Activated naive CD4-positive, alpha-beta T cell treated with anti-CD3 and anti-CD28 coated beads, Interleukin-2, amount 10 ng/mL, durations not matched to agents 7 days and 5 days (primary cell): ENCODE measurements at regions not wholly inside any gene's neighbourhood (a gene's known extent, or its start where the extent isn't known, plus 50 kb on each side); places are given as distances from the start of the nearest gene placed in this dataset.
"Not testable (repeated sequence)": the region's sequence is repeated elsewhere in the genome, so short reads cannot be mapped to it uniquely, and the experiment has no call there.

ENCODE experiments used
- CTCF ChIA-PET: fragments of 350-600 bp; sonication (Branson Sonifier 250); formaldehyde crosslinking; loops from one replicate; lab custom pipeline; 2021; ENCODE audit warnings: antibody characterized with exemption; lab: Charles Lee
- DNase-seq: peaks from one replicate; pipeline ENCODE4 v3.0.0-alpha.2; 2020
- H3K27ac Mint-ChIP-seq: one replicate; pipeline ENCODE4 v1.8.0; 2021; ENCODE audit warnings: mild to moderate bottlenecking, moderate library complexity, mixed read lengths
- H3K27me3 Mint-ChIP-seq: one replicate; pipeline ENCODE4 v1.8.0; 2021; ENCODE audit warnings: mild to moderate bottlenecking, mixed read lengths
- H3K36me3 Mint-ChIP-seq: one replicate; pipeline ENCODE4 v1.8.0; 2021; ENCODE audit warnings: mixed read lengths
- H3K4me1 Mint-ChIP-seq: one replicate; pipeline ENCODE4 v1.8.0; 2021; ENCODE audit warnings: mixed read lengths
- H3K4me3 Mint-ChIP-seq: one replicate; pipeline ENCODE4 v1.8.0; 2021; ENCODE audit warnings: mild to moderate bottlenecking, moderate library complexity, mixed read lengths
- H3K9me3 Mint-ChIP-seq: one replicate; pipeline ENCODE4 v1.8.0; 2021; ENCODE audit warnings: mixed read lengths

DNA sequence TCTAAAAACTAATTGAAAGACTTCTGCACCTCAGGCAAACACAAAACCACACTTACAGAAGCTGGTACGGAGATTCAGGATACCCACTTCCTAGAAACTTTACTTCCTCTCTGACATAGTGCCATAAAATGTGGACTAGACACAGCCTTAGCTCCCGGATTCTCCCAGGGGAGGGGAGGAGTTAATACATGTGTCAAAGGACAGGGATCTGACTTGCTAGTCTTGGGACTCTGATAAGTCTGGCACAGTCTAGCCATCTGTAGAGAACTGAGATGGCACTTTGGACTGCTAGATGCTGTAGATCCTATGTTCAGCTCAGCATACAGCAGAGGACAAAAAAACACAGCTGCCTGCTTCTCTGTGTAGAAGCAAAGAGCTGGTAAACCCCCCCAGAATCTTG is 769.8 kb upstream of the MIR17HG start:
- H3K27me3 Mint-ChIP-seq = no peaks in the 10 kb centered on the region
- H3K36me3 Mint-ChIP-seq = no peaks in the 10 kb centered on the region
- no peak for DNase-seq
- H3K27ac Mint-ChIP-seq = no peak overlapping the region
- peaks cover 3% of the 10 kb centered on the region for H3K9me3 Mint-ChIP-seq
- no peaks in the 10 kb centered on the region for H3K4me1 Mint-ChIP-seq
- CTCF ChIA-PET = no interaction called here
- H3K4me3 Mint-ChIP-seq = no peak overlapping the region

DNA sequence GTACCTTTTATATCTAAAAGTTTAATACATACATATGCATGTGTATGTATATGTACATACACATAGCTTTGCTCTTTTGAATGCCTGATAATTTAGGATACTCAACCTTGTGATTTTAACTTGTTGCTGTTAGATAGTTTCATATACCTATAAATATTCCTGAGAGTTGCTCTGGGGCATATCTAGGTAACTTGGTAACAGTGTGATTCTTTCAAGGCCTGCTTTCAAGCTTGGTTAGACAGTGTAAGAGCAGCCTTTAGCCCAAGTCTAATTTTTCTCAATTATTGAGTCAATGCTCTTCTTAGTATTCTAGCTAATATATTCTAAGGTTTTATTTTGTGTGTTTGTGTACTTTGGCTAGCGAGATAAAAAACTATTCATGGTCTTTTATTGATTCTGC is 762.1 kb upstream of the MIR17HG start:
- no peak for DNase-seq
- Mint-ChIP-seq H3K9me3 (no peaks in the 10 kb centered on the region), H3K4me1 (no peaks in the 10 kb centered on the region), H3K27ac (no peak overlapping the region), H3K4me3 (no peak overlapping the region), H3K36me3 (no peaks in the 10 kb centered on the region), H3K27me3 (no peaks in the 10 kb centered on the region)
- CTCF ChIA-PET = no interaction called here

DNA sequence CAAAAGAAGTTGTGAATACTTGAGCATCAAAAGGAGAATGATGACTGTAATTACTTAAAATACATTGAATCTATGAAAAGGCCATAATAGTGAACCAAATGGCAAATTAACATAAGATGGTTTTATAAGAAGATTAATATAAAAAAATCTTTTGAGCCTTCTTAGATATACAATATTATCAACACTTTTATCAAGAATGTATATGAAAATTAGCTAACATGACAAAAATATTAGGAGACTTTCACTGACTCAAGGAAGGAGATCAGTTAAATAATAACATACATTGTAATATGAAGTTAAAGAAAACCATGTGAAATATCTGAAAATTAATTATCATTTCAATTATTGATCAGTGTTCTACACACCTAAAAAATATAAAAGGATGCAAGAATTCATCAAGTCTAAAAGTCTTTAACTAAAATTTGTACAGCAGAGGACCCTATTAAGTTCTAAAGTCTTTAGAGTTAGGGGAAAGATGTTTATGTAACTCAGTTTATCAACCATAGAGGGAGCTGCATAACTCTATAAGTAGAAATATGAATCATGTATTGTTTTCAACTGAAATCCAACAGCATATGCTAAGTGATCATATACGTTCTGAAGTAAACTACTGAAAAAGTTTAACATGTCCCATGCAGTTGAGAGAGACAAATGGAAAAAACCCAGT is 756.1 kb upstream of the MIR17HG start:
- DNase-seq = no peak

DNA sequence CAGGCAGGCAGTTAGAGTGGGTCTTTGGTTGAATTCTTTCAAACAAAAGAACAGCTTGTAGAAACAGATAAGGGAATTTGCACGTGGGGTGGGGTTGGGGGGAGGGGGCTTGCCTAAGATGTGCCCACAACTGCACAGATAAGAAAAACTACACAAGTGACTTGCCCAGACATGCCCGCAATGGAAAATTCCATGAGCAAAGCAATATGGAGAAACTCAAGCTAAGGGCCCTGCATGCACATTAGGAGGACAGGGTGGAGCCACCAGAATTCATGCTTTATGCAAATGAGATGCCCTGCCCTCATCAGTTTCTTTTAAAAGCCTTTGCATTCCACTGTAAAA is 755.6 kb upstream of the MIR17HG start:
- Mint-ChIP-seq H3K4me1 (no peaks in the 10 kb centered on the region), H3K36me3 (no peaks in the 10 kb centered on the region), H3K9me3 (no peaks in the 10 kb centered on the region), H3K4me3 (no peak overlapping the region), H3K27ac (no peak overlapping the region), H3K27me3 (no peaks in the 10 kb centered on the region)
- DNase-seq = no peak
- CTCF ChIA-PET = no interaction called here

More for the DNA sequence above, 756.1 kb upstream of the MIR17HG start:
- H3K4me1 Mint-ChIP-seq = no peaks in the 10 kb centered on the region
- no peaks in the 10 kb centered on the region for H3K27me3 Mint-ChIP-seq
- H3K4me3 Mint-ChIP-seq = no peak overlapping the region
- H3K36me3 Mint-ChIP-seq = no peaks in the 10 kb centered on the region
- H3K27ac Mint-ChIP-seq = no peak overlapping the region
- CTCF ChIA-PET = no interaction called here
- H3K9me3 Mint-ChIP-seq = no peaks in the 10 kb centered on the region

DNA sequence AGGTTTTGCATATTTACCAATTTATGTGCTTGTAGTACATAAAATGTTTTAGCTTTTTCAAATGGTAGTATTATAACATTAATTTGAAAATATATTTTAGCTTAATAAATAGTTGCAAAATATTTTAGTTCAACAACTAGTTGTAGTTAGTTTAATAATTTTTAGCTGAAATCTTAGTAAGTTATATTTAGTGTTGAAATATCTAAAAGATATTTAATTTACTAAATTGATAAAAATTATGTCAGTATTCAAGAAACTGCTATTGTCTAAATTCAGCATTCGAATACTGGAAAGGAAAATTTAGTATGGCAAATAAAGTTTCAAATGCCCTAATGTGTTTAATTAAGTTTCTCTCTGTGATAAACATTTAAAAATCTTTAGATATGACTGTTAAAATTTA is 754.5 kb upstream of the MIR17HG start:
- H3K4me3 Mint-ChIP-seq = no peak overlapping the region
- DNase-seq = no peak
- no peaks in the 10 kb centered on the region for H3K27me3 Mint-ChIP-seq
- H3K9me3 Mint-ChIP-seq = no peaks in the 10 kb centered on the region
- H3K27ac Mint-ChIP-seq = no peak overlapping the region
- H3K4me1 Mint-ChIP-seq = no peaks in the 10 kb centered on the region
- CTCF ChIA-PET = no interaction called here
- no peaks in the 10 kb centered on the region for H3K36me3 Mint-ChIP-seq

DNA sequence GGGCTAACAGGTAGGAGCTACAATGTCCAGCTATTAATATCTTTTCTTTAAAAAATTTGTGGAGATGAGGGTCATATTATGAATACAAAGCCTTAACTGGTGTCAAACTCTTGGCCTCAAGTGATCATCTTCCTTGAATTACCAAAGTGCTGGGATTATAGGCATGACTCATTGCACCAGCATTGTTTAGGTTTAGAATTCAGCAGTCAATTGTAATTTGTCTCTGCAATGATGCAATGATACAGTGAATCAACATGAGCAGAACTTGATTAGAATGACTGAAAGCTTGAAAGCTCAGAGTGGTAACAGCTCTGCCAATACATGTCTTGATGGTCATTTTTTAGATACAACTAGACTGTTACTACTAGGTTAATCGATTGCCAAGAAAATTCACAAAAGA is 752.8 kb upstream of the MIR17HG start:
- no peaks in the 10 kb centered on the region for H3K4me1 Mint-ChIP-seq
- H3K4me3 Mint-ChIP-seq = no peak overlapping the region

DNA sequence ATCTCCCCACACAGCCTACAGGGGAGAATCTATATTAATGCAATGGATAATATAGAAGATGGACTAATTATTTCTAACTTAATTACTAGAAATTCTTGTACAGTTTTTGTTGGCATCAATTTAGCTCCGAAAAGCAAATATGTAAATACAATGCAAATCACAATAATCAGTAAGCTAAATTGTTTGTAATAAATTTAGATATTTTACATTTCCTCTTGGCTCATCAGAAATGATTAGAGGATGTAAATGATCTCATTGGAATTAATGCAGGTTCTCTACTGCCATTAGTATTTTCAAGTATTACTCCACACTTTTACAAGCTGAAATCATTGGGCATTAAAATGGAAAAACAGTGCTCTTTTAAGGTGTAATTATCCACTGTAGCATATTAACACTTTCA is 741.8 kb upstream of the MIR17HG start:
- H3K4me1 Mint-ChIP-seq = no peaks in the 10 kb centered on the region
- H3K27me3 Mint-ChIP-seq = no peaks in the 10 kb centered on the region
- CTCF ChIA-PET = no interaction called here
- no peak overlapping the region for H3K4me3 Mint-ChIP-seq
- no peak overlapping the region for H3K27ac Mint-ChIP-seq
- no peak for DNase-seq
- no peaks in the 10 kb centered on the region for H3K9me3 Mint-ChIP-seq
- no peaks in the 10 kb centered on the region for H3K36me3 Mint-ChIP-seq

More for the DNA sequence above, 752.8 kb upstream of the MIR17HG start:
- no peaks in the 10 kb centered on the region for H3K36me3 Mint-ChIP-seq
- no peak overlapping the region for H3K27ac Mint-ChIP-seq
- H3K9me3 Mint-ChIP-seq = no peaks in the 10 kb centered on the region
- CTCF ChIA-PET = no interaction called here
- no peak for DNase-seq
- H3K27me3 Mint-ChIP-seq = no peaks in the 10 kb centered on the region

DNA sequence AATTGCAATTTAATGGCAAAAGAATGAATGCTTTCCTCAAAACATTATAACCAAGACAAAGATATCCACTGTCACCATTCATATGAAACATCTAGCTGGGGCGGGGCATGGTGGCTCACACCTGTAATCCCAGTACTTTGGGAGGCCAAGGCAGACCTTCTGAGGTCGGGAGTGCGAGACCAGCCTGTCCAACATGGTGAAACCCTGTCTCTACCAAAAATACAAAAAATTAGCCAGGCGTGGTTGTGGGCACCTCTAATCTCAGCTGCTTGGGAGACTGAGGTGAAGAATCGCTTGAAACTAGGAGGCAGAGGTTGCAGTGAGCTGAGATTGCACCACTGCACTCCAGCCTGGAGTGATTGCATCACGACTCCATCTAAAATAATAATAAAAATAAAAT is 740.6 kb upstream of the MIR17HG start:
- H3K27ac Mint-ChIP-seq, DNase-seq, H3K4me1 Mint-ChIP-seq, H3K36me3 Mint-ChIP-seq, H3K4me3 Mint-ChIP-seq, H3K9me3 Mint-ChIP-seq, CTCF ChIA-PET, H3K27me3 Mint-ChIP-seq: not testable (repeated sequence)

DNA sequence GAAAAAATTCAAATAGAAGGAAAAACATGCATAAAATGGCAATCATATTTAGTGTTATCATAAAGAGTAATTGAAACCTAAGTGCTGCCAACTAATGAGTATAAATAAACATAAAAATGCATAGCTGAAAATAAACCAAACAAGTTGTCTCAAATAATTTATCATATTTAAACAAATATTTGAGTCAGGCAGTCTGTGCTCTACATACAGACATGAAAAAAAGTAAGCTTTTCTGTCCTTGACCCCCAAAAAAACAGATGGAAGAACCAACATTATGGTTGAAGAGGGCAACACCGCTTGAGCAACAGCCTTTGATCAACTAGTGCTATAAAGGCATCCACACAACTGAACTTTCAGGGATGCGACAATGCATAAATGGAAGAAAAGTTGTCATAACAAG is 735.1 kb upstream of the MIR17HG start:
- Mint-ChIP-seq H3K36me3 (no peaks in the 10 kb centered on the region), H3K4me3 (no peak overlapping the region), H3K9me3 (peaks cover 8% of the 10 kb centered on the region), H3K4me1 (no peaks in the 10 kb centered on the region), H3K27me3 (no peaks in the 10 kb centered on the region), H3K27ac (no peak overlapping the region)
- CTCF ChIA-PET = no interaction called here
- no peak for DNase-seq

DNA sequence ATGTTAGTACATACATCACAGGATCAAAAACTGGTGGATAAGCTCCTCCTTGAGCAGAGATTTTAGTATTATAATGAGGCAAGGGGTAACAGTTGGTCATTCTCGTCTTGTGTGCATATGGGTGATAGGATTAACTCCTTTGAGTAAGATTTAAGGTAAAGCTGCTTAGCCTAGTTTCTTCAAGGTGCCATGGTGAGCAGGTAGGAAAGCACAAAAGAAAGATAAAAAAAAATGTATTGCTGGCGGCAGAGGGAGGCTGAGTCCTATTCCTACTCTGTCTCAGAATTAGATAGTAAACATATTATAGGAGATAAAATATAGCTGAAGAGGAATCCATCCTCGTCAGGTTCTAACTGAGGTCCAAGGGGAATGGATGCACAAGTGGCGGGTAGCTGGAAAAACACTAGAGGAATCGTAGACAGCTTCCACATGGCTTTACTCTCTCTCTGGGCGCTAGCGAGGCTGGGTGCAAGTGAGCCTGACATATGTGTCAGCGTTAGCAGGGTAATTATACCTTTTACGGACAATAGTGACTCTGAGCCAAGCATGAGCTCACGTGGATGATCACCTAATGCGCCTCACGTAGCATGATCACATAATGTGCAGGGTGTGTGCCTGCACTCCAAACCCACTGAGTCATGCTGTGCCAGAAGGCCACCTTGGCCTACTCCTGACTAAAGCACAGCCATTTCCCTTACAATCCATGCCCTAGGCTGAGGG is 734.3 kb upstream of the MIR17HG start:
- H3K4me3 Mint-ChIP-seq = no peak overlapping the region
- CTCF ChIA-PET = no interaction called here
- DNase-seq = no peak
- no peak overlapping the region for H3K27ac Mint-ChIP-seq
- peaks cover 8% of the 10 kb centered on the region for H3K9me3 Mint-ChIP-seq
- no peaks in the 10 kb centered on the region for H3K36me3 Mint-ChIP-seq
- no peaks in the 10 kb centered on the region for H3K27me3 Mint-ChIP-seq
- no peaks in the 10 kb centered on the region for H3K4me1 Mint-ChIP-seq

DNA sequence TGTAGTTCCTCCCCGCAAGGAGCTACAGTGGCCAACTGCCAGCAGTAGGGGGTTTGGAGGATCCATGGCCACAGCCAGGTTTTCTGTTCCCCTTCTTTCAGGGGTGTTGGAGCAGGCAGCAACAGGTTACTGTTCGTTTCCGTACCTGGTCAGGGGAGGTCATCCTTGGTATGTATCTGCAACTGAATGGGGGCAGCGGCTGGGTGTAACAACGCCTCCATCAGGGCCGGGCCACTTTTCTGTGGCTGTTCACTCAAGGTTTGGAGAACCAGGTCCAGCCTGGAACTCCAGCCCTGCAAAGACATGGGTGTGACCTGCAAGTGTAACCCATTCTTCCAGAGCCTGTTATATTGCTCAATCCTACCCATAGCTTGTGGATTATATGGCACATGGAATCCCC is 732.3 kb upstream of the MIR17HG start:
- Mint-ChIP-seq H3K4me3 (no peak overlapping the region), H3K4me1 (no peaks in the 10 kb centered on the region), H3K27ac (no peak overlapping the region), H3K27me3 (no peaks in the 10 kb centered on the region), H3K36me3 (no peaks in the 10 kb centered on the region), H3K9me3 (peaks cover 9% of the 10 kb centered on the region)
- CTCF ChIA-PET = no interaction called here
- no peak for DNase-seq

DNA sequence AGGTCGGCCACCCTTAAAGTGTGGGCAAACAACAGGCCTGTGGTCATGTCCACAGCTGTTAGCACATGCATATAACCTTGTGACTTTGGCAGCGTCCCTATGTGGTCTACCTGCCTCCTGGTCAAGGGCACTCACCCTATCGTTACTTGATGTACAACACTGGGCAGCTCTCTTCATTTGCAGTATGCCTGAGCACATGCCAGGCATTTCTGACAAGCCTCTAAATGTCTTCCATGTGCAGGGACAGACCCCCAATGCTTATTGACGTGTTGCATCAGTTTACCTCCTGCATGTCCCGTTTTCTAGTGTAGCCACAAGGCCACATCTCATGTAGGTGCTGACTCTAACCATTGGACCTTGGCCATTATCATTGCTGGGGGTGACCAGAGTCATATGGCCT is 731.7 kb upstream of the MIR17HG start:
- H3K27ac Mint-ChIP-seq = no peak overlapping the region
- no peaks in the 10 kb centered on the region for H3K27me3 Mint-ChIP-seq
- no peak for DNase-seq
- H3K9me3 Mint-ChIP-seq = peaks cover 9% of the 10 kb centered on the region
- CTCF ChIA-PET = no interaction called here
- H3K36me3 Mint-ChIP-seq = no peaks in the 10 kb centered on the region
- H3K4me3 Mint-ChIP-seq = no peak overlapping the region
- H3K4me1 Mint-ChIP-seq = no peaks in the 10 kb centered on the region

DNA sequence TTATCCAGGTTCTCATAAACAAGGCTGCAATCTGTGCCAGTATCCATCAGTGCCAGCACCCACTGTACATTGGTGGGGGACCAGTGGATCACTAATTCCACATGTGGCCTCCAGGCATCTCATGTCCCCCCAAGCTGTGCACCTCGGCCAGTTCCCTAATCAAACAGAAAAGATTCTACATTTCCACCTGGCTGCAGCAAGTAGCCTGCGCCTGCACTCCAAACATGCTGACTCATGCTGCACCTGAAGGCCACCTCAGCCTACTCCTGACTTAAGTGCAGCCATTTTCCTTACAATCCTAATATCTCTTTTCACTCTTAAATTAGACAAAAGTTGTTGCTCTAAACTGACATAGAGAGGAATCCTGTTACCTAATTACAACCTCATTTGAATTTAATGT is 729.4 kb upstream of the MIR17HG start:
- Mint-ChIP-seq H3K4me1 (no peaks in the 10 kb centered on the region), H3K4me3 (no peak overlapping the region), H3K9me3 (peaks cover 9% of the 10 kb centered on the region), H3K36me3 (no peaks in the 10 kb centered on the region), H3K27me3 (no peaks in the 10 kb centered on the region), H3K27ac (no peak overlapping the region)
- CTCF ChIA-PET = no interaction called here
- no peak for DNase-seq

DNA sequence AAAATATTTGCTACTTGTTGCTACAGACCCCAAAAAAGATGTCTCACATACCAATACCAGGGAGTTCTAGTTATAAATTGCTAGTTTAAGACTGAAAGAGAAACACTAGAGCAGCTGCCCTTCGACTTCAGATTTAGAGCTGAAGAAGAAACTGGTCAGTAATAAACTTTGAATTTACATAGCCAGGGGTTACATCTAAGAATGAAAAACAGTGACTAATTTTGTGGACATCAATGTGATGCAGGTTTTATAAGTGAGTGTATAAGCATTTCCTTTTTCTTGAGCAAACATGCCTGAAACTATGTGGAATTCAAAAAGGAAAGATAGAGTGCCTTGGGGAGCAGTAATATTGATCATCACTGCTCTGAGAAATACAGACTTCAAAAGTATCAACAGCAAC is 724.9 kb upstream of the MIR17HG start:
- no peak overlapping the region for H3K4me3 Mint-ChIP-seq
- no peak for DNase-seq
- CTCF ChIA-PET = no interaction called here
- H3K4me1 Mint-ChIP-seq = no peaks in the 10 kb centered on the region
- no peaks in the 10 kb centered on the region for H3K27me3 Mint-ChIP-seq
- H3K27ac Mint-ChIP-seq = no peak overlapping the region
- peaks cover 1% of the 10 kb centered on the region for H3K9me3 Mint-ChIP-seq
- no peaks in the 10 kb centered on the region for H3K36me3 Mint-ChIP-seq

DNA sequence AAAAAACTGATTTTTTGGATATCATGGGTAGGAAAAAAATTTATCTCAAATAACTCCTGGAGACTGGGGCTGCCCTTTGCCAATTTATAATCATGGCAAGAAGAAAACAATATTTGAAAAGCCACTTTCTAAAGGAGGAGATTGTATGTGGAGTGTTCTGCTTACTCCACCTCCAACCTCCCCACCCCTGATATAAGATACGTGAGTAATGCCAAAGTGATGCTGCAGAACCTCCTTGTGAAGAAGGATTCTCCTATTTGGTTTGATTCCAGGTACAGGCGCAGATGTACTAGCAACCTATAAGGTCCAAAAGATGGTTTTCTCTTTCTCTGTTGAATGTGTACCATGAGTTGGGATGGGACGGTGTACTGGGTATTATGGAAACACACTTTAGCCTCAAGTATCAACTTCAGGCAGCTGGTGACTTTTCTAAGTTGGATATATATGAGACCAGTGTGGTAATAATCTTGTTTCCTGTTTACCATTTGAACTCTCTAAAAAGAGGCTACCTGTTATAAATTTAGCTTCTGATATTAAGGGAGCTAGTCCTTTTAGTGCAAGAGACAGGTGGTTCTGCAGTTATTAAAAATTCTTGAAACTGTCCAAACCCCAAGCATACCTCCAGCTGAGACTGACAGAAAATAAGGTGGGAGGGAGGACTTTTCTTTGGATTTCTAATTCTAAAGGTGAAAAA is 724.0 kb upstream of the MIR17HG start:
- Mint-ChIP-seq H3K4me1 (no peaks in the 10 kb centered on the region), H3K4me3 (no peak overlapping the region), H3K36me3 (no peaks in the 10 kb centered on the region), H3K9me3 (peaks cover 1% of the 10 kb centered on the region), H3K27me3 (no peaks in the 10 kb centered on the region), H3K27ac (no peak overlapping the region)
- CTCF ChIA-PET = interaction anchor here (1.5 kb wide), 1 partner anchor 12 kb away, joined by 3 read pairs; no protein-coding TSS in a partner anchor
- no peak for DNase-seq
